ENCODE measurements at regions not wholly inside any gene's neighbourhood (a gene's known extent, or its start where the extent isn't known, plus 50 kb on each side); places are given as distances from the start of the nearest gene placed in this dataset.
"Not testable (repeated sequence)": the region's sequence is repeated elsewhere in the genome, so short reads cannot be mapped to it uniquely, and the experiment has no call there.

- H3K9ac ChIP-seq (ENCODE audit: low read depth in 1 of 2, low read length in 2 of 2) = no peak overlapping the region
- no peaks in the 10 kb centered on the region for H3K27me3 ChIP-seq (ENCODE audit: control insufficient read depth in 2 of 2, insufficient read depth in 2 of 2, low read length in 2 of 2)
- H3K27ac ChIP-seq (ENCODE audit: low read depth in 2 of 2, low read length in 2 of 2) = no peak overlapping the region
- no peaks in the 10 kb centered on the region for H3K4me1 ChIP-seq (ENCODE audit: control insufficient read depth in 2 of 2, insufficient read depth in 2 of 2, low read length in 2 of 2)
- H3K36me3 ChIP-seq (ENCODE audit: control insufficient read depth in 2 of 2, insufficient read depth in 2 of 2, low read length in 2 of 2) = no peaks in the 10 kb centered on the region
- H3K4me3 ChIP-seq (ENCODE audit: low read length in 2 of 2) = no peak overlapping the region
- H3K9me3 ChIP-seq (ENCODE audit: control insufficient read depth in 2 of 2, low read length in 2 of 2) = no peaks in the 10 kb centered on the region
These were observed 1264.3 kb upstream of the ADGRL2 start for GRCh38 chr1:80536461-80536860.

GRCh38 chr1:80535466-80535865, 1265.3 kb upstream of the ADGRL2 start:
- no peak overlapping the region for H3K27ac ChIP-seq (ENCODE audit: low read depth in 2 of 2, low read length in 2 of 2)
- H3K27me3 ChIP-seq (ENCODE audit: control insufficient read depth in 2 of 2, insufficient read depth in 2 of 2, low read length in 2 of 2) = no peaks in the 10 kb centered on the region
- H3K36me3 ChIP-seq (ENCODE audit: control insufficient read depth in 2 of 2, insufficient read depth in 2 of 2, low read length in 2 of 2) = no peaks in the 10 kb centered on the region
- no peaks in the 10 kb centered on the region for H3K9me3 ChIP-seq (ENCODE audit: control insufficient read depth in 2 of 2, low read length in 2 of 2)
- no peaks in the 10 kb centered on the region for H3K4me1 ChIP-seq (ENCODE audit: control insufficient read depth in 2 of 2, insufficient read depth in 2 of 2, low read length in 2 of 2)
- no peak overlapping the region for H3K9ac ChIP-seq (ENCODE audit: low read depth in 1 of 2, low read length in 2 of 2)
- H3K4me3 ChIP-seq (ENCODE audit: low read length in 2 of 2) = no peak overlapping the region

GRCh38 chr1:80534606-80535360, 1266.0 kb upstream of the ADGRL2 start:
- Histone ChIP-seq H3K36me3 (ENCODE audit: control insufficient read depth in 2 of 2, insufficient read depth in 2 of 2, low read length in 2 of 2) (no peaks in the 10 kb centered on the region), H3K27ac (ENCODE audit: low read depth in 2 of 2, low read length in 2 of 2) (no peak overlapping the region), H3K27me3 (ENCODE audit: control insufficient read depth in 2 of 2, insufficient read depth in 2 of 2, low read length in 2 of 2) (no peaks in the 10 kb centered on the region)

GRCh38 chr1:80533775-80534334, 1266.9 kb upstream of the ADGRL2 start:
- H3K36me3 ChIP-seq (ENCODE audit: control insufficient read depth in 2 of 2, insufficient read depth in 2 of 2, low read length in 2 of 2) = no peaks in the 10 kb centered on the region
- H3K4me3 ChIP-seq (ENCODE audit: low read length in 2 of 2) = no peak overlapping the region
- no peaks in the 10 kb centered on the region for H3K9me3 ChIP-seq (ENCODE audit: control insufficient read depth in 2 of 2, low read length in 2 of 2)
- no peaks in the 10 kb centered on the region for H3K4me1 ChIP-seq (ENCODE audit: control insufficient read depth in 2 of 2, insufficient read depth in 2 of 2, low read length in 2 of 2)
- no peaks in the 10 kb centered on the region for H3K27me3 ChIP-seq (ENCODE audit: control insufficient read depth in 2 of 2, insufficient read depth in 2 of 2, low read length in 2 of 2)
- no peak overlapping the region for H3K9ac ChIP-seq (ENCODE audit: low read depth in 1 of 2, low read length in 2 of 2)
- H3K27ac ChIP-seq (ENCODE audit: low read depth in 2 of 2, low read length in 2 of 2) = no peak overlapping the region

More at GRCh38 chr1:80534606-80535360, 1266.0 kb upstream of the ADGRL2 start:
- Histone ChIP-seq H3K9me3 (ENCODE audit: control insufficient read depth in 2 of 2, low read length in 2 of 2) (no peaks in the 10 kb centered on the region), H3K4me1 (ENCODE audit: control insufficient read depth in 2 of 2, insufficient read depth in 2 of 2, low read length in 2 of 2) (no peaks in the 10 kb centered on the region), H3K4me3 (ENCODE audit: low read length in 2 of 2) (no peak overlapping the region), H3K9ac (ENCODE audit: low read depth in 1 of 2, low read length in 2 of 2) (no peak overlapping the region)

- Histone ChIP-seq H3K4me3 (ENCODE audit: low read length in 2 of 2) (no peak overlapping the region), H3K27ac (ENCODE audit: low read depth in 2 of 2, low read length in 2 of 2) (no peak overlapping the region), H3K36me3 (ENCODE audit: control insufficient read depth in 2 of 2, insufficient read depth in 2 of 2, low read length in 2 of 2) (no peaks in the 10 kb centered on the region), H3K9ac (ENCODE audit: low read depth in 1 of 2, low read length in 2 of 2) (no peak overlapping the region), H3K4me1 (ENCODE audit: control insufficient read depth in 2 of 2, insufficient read depth in 2 of 2, low read length in 2 of 2) (no peaks in the 10 kb centered on the region), H3K27me3 (ENCODE audit: control insufficient read depth in 2 of 2, insufficient read depth in 2 of 2, low read length in 2 of 2) (no peaks in the 10 kb centered on the region), H3K9me3 (ENCODE audit: control insufficient read depth in 2 of 2, low read length in 2 of 2) (no peaks in the 10 kb centered on the region)
These were observed 1267.6 kb upstream of the ADGRL2 start for GRCh38 chr1:80533093-80533492.

- Histone ChIP-seq H3K4me1 (ENCODE audit: control insufficient read depth in 2 of 2, insufficient read depth in 2 of 2, low read length in 2 of 2) (no peaks in the 10 kb centered on the region), H3K9ac (ENCODE audit: low read depth in 1 of 2, low read length in 2 of 2) (no peak overlapping the region), H3K4me3 (ENCODE audit: low read length in 2 of 2) (no peak overlapping the region), H3K9me3 (ENCODE audit: control insufficient read depth in 2 of 2, low read length in 2 of 2) (no peaks in the 10 kb centered on the region), H3K36me3 (ENCODE audit: control insufficient read depth in 2 of 2, insufficient read depth in 2 of 2, low read length in 2 of 2) (no peaks in the 10 kb centered on the region), H3K27me3 (ENCODE audit: control insufficient read depth in 2 of 2, insufficient read depth in 2 of 2, low read length in 2 of 2) (no peaks in the 10 kb centered on the region), H3K27ac (ENCODE audit: low read depth in 2 of 2, low read length in 2 of 2) (no peak overlapping the region)
These were observed 1269.6 kb upstream of the ADGRL2 start for GRCh38 chr1:80531182-80531581.

- no peaks in the 10 kb centered on the region for H3K9me3 ChIP-seq (ENCODE audit: control insufficient read depth in 2 of 2, low read length in 2 of 2)
- no peak overlapping the region for H3K4me3 ChIP-seq (ENCODE audit: low read length in 2 of 2)
- H3K27ac ChIP-seq (ENCODE audit: low read depth in 2 of 2, low read length in 2 of 2) = no peak overlapping the region
- H3K4me1 ChIP-seq (ENCODE audit: control insufficient read depth in 2 of 2, insufficient read depth in 2 of 2, low read length in 2 of 2) = no peaks in the 10 kb centered on the region
- no peaks in the 10 kb centered on the region for H3K27me3 ChIP-seq (ENCODE audit: control insufficient read depth in 2 of 2, insufficient read depth in 2 of 2, low read length in 2 of 2)
- no peak overlapping the region for H3K9ac ChIP-seq (ENCODE audit: low read depth in 1 of 2, low read length in 2 of 2)
- H3K36me3 ChIP-seq (ENCODE audit: control insufficient read depth in 2 of 2, insufficient read depth in 2 of 2, low read length in 2 of 2) = no peaks in the 10 kb centered on the region
These were observed 1271.2 kb upstream of the ADGRL2 start for GRCh38 chr1:80529546-80529945.

GRCh38 chr1:80523861-80524260, 1276.9 kb upstream of the ADGRL2 start:
- no peaks in the 10 kb centered on the region for H3K9me3 ChIP-seq (ENCODE audit: control insufficient read depth in 2 of 2, low read length in 2 of 2)
- H3K36me3 ChIP-seq (ENCODE audit: control insufficient read depth in 2 of 2, insufficient read depth in 2 of 2, low read length in 2 of 2) = no peaks in the 10 kb centered on the region
- H3K27ac ChIP-seq (ENCODE audit: low read depth in 2 of 2, low read length in 2 of 2) = no peak overlapping the region
- no peaks in the 10 kb centered on the region for H3K27me3 ChIP-seq (ENCODE audit: control insufficient read depth in 2 of 2, insufficient read depth in 2 of 2, low read length in 2 of 2)
- H3K9ac ChIP-seq (ENCODE audit: low read depth in 1 of 2, low read length in 2 of 2) = no peak overlapping the region
- H3K4me1 ChIP-seq (ENCODE audit: control insufficient read depth in 2 of 2, insufficient read depth in 2 of 2, low read length in 2 of 2) = no peaks in the 10 kb centered on the region
- H3K4me3 ChIP-seq (ENCODE audit: low read length in 2 of 2) = no peak overlapping the region

- H3K27ac ChIP-seq (ENCODE audit: low read depth in 2 of 2, low read length in 2 of 2); H3K4me1 ChIP-seq (ENCODE audit: control insufficient read depth in 2 of 2, insufficient read depth in 2 of 2, low read length in 2 of 2); H3K36me3 ChIP-seq (ENCODE audit: control insufficient read depth in 2 of 2, insufficient read depth in 2 of 2, low read length in 2 of 2); H3K27me3 ChIP-seq (ENCODE audit: control insufficient read depth in 2 of 2, insufficient read depth in 2 of 2, low read length in 2 of 2); H3K9me3 ChIP-seq (ENCODE audit: control insufficient read depth in 2 of 2, low read length in 2 of 2); H3K4me3 ChIP-seq (ENCODE audit: low read length in 2 of 2); H3K9ac ChIP-seq (ENCODE audit: low read depth in 1 of 2, low read length in 2 of 2): not testable (repeated sequence)
These were observed 1277.7 kb upstream of the ADGRL2 start for GRCh38 chr1:80523071-80523470.

GRCh38 chr1:80520949-80521348, 1279.8 kb upstream of the ADGRL2 start:
- Histone ChIP-seq H3K9ac (ENCODE audit: low read depth in 1 of 2, low read length in 2 of 2) (no peak overlapping the region), H3K4me1 (ENCODE audit: control insufficient read depth in 2 of 2, insufficient read depth in 2 of 2, low read length in 2 of 2) (no peaks in the 10 kb centered on the region), H3K4me3 (ENCODE audit: low read length in 2 of 2) (no peak overlapping the region), H3K9me3 (ENCODE audit: control insufficient read depth in 2 of 2, low read length in 2 of 2) (no peaks in the 10 kb centered on the region), H3K36me3 (ENCODE audit: control insufficient read depth in 2 of 2, insufficient read depth in 2 of 2, low read length in 2 of 2) (no peaks in the 10 kb centered on the region), H3K27me3 (ENCODE audit: control insufficient read depth in 2 of 2, insufficient read depth in 2 of 2, low read length in 2 of 2) (no peaks in the 10 kb centered on the region), H3K27ac (ENCODE audit: low read depth in 2 of 2, low read length in 2 of 2) (no peak overlapping the region)
